HCT116 (cell line): ENCODE measurements at regions not wholly inside any gene's neighbourhood (a gene's known extent, or its start where the extent isn't known, plus 50 kb on each side); places are given as distances from the start of the nearest gene placed in this dataset.

Experiments used
- ATAC-seq: fragments of 200-7000 bp; cut with Tn5 transposase; 2 replicates; pipeline ENCODE4 v1.9.1; 2020; ENCODE audit warnings: mild to moderate bottlenecking, moderate library complexity
- BruUV-seq: library from RNA; stranded (reverse); fragments of 400-500 nt; replicated peaks from 2 replicates; lab custom pipeline; 2021; lab: Mats Ljungman, UMichigan
- CTCF ChIA-PET: fragments of 300-600 bp; sonication (Branson Sonifier 250); formaldehyde crosslinking; loops from one replicate; lab custom pipeline; 2021; ENCODE audit warnings: antibody characterized with exemption; lab: Charles Lee
- POLR2A ChIA-PET: fragments of 300-600, 350-600 bp; sonication (Branson Sonifier 250); formaldehyde crosslinking; loops from one replicate; lab custom pipeline; 2021; ENCODE audit warnings: antibody characterized with exemption; lab: Charles Lee
- RAD21 ChIA-PET, 2 experiments: fragments of 300-600 bp; sonication (Branson Sonifier 250); formaldehyde crosslinking; loops; one replicate each; lab custom pipeline; 2023; ENCODE audit warnings: low total read pairs in 2 of 2; ENCODE audit not compliant: uncharacterized antibody in 2 of 2, unreplicated experiment in 2 of 2, low non-redundant PET in 1 of 2; lab: Charles Lee
- DNase-seq: peaks from one replicate; pipeline ENCODE4 v3.0.0-alpha.2; 2010; ENCODE audit warnings: low read depth, low spot score
- H2AFZ ChIP-seq: fragments of 200-600 bp; shearing (Covaris generic), sonication (generic); 2 replicates; pipeline ENCODE4 v1.6.1; 2017; ENCODE audit warnings: low read depth, mixed run types, mixed read lengths, antibody characterized with exemption, low read length; ENCODE audit not compliant: poor library complexity, severe bottlenecking
- H3K27ac ChIP-seq: 2 replicates; pipeline ENCODE4 v1.5.1; 2012; ENCODE audit warnings: low read depth, low read length
- H3K27me3 ChIP-seq: fragments of 200-600 bp; sonication (generic); 2 replicates; pipeline ENCODE4 v1.6.1; 2016; ENCODE audit warnings: mixed run types, low read length, mixed read lengths; ENCODE audit not compliant: insufficient read depth
- H3K36me3 ChIP-seq, 2 experiments: fragments of 200-500 bp in 1 of 2; fragments of 200-600 bp in 1 of 2; sonication (Bioruptor generic) in 1 of 2; sonication (generic) in 1 of 2; 2 replicates each; pipeline versions ENCODE4 v1.5.1 to v1.6.1; 2014 to 2016; ENCODE audit warnings: low read length in 2 of 2, inconsistent platforms in 1 of 2, mixed read lengths in 1 of 2, mixed run types in 1 of 2; ENCODE audit not compliant: insufficient read depth in 2 of 2, control insufficient read depth in 1 of 2
- H3K4me1 ChIP-seq, 2 experiments: fragments of 200-600 bp in 1 of 2; sonication (generic) in 1 of 2; 2 replicates each; pipeline versions ENCODE4 v1.5.1 to v1.6.1; 2012 to 2017; ENCODE audit warnings: low read length in 2 of 2, inconsistent platforms in 1 of 2, mild to moderate bottlenecking in 1 of 2, mixed read lengths in 1 of 2, mixed run types in 1 of 2, moderate library complexity in 1 of 2; ENCODE audit not compliant: insufficient read depth in 2 of 2, control insufficient read depth in 1 of 2
- H3K4me2 ChIP-seq: fragments of 200-600 bp; sonication (generic); 2 replicates; pipeline ENCODE4 v1.6.1; 2017; ENCODE audit warnings: mixed run types, low read length, mixed read lengths
- H3K4me3 ChIP-seq, 2 experiments: fragments of 200-600 bp in 1 of 2; sonication (generic) in 1 of 2; replicated peaks in 1 of 2; 2 replicates each; pipeline ENCODE4 v1.5.1; 2011 to 2016; ENCODE audit warnings: low read length in 2 of 2, control low read depth in 1 of 2, low read depth in 1 of 2, mild to moderate bottlenecking in 1 of 2, mixed read lengths in 1 of 2, mixed run types in 1 of 2
- H3K79me2 ChIP-seq: fragments of 200-600 bp; sonication (generic); 2 replicates; pipeline ENCODE4 v1.6.1; 2017; ENCODE audit warnings: mild to moderate bottlenecking, mixed run types, low read length, moderate library complexity, mixed read lengths; ENCODE audit not compliant: insufficient read depth
- H3K9ac ChIP-seq: fragments of 200-600 bp; sonication (generic); 2 replicates; pipeline ENCODE4 v1.6.1; 2016; ENCODE audit warnings: low read length, mixed read lengths
- H3K9me2 ChIP-seq: fragments of 200-600 bp; sonication (generic), shearing (Covaris generic); 2 replicates; pipeline ENCODE4 v1.6.1; 2017; ENCODE audit warnings: mixed run types, mild to moderate bottlenecking, moderate library complexity; ENCODE audit not compliant: insufficient read depth
- H3K9me3 ChIP-seq, 2 experiments: fragments of 200-500 bp in 1 of 2; fragments of 200-600 bp in 1 of 2; sonication (Bioruptor generic) in 1 of 2; sonication (generic) in 1 of 2; 2 replicates each; pipeline ENCODE4 v1.6.1; 2014 to 2017; ENCODE audit warnings: low read length in 2 of 2, mixed read lengths in 2 of 2, inconsistent platforms in 1 of 2, low read depth in 1 of 2, mild to moderate bottlenecking in 1 of 2, mixed run types in 1 of 2, moderate library complexity in 1 of 2; ENCODE audit not compliant: control insufficient read depth in 1 of 2, insufficient read depth in 1 of 2
- H4K20me1 ChIP-seq: fragments of 200-600 bp; sonication (generic), shearing (Covaris generic); 2 replicates; pipeline ENCODE4 v1.6.1; 2017; ENCODE audit warnings: mixed run types, mild to moderate bottlenecking, moderate library complexity; ENCODE audit not compliant: insufficient read depth
- CEBPB ChIP-seq: IDR thresholded peaks from 2 replicates; pipeline ENCODE4 v1.6.1; 2012; ENCODE audit warnings: low read depth
- EGR1 ChIP-seq: IDR thresholded peaks from 2 replicates; pipeline ENCODE4 v1.6.1; 2012; ENCODE audit warnings: low read depth
- EZH2 ChIP-seq: fragments of 200-600 bp; sonication (generic); IDR thresholded peaks from 2 replicates; pipeline ENCODE4 v1.6.1; 2017; ENCODE audit warnings: antibody characterized with exemption, mixed run types
- JUND ChIP-seq: IDR thresholded peaks from 2 replicates; pipeline ENCODE4 v1.6.1; 2012
- POLR2A ChIP-seq: IDR thresholded peaks from 2 replicates; pipeline ENCODE4 v1.7.0; 2011; ENCODE audit warnings: borderline replicate concordance; ENCODE audit not compliant: insufficient read depth, insufficient read length; ENCODE audit errors: extremely low read depth
- RAD21 ChIP-seq: IDR thresholded peaks from 2 replicates; pipeline ENCODE4 v1.6.1; 2012; ENCODE audit warnings: low read depth, mild to moderate bottlenecking
- SIN3A ChIP-seq: IDR thresholded peaks from 2 replicates; pipeline ENCODE4 v1.6.1; 2012; ENCODE audit warnings: low read depth
- intact Hi-C: fragments of 100-400 bp; cut with micrococcal nuclease; formaldehyde crosslinking; loops from 2 replicates; pipeline ENCODE4 v1.10.0; 2022
- TF ChIP-seq, protein P1 (sequence below): IDR thresholded peaks from 2 replicates; pipeline ENCODE4 v1.6.1; 2012
- TF ChIP-seq, protein P2 (sequence below), 3 experiments: fragments of 200-600 bp in 1 of 3; sonication (generic) in 1 of 3; IDR thresholded peaks in 2 of 3; conservative IDR thresholded peaks in 1 of 3; 2 replicates each; pipeline ENCODE4 v1.5.1; 2012 to 2017; ENCODE audit warnings: low read depth in 2 of 3, low read length in 2 of 3, antibody characterized with exemption in 1 of 3, borderline replicate concordance in 1 of 3, control low read depth in 1 of 3, mild to moderate bottlenecking in 1 of 3, mixed read lengths in 1 of 3, mixed run types in 1 of 3, moderate library complexity in 1 of 3; ENCODE audit not compliant: insufficient read depth in 1 of 3

DNA sequence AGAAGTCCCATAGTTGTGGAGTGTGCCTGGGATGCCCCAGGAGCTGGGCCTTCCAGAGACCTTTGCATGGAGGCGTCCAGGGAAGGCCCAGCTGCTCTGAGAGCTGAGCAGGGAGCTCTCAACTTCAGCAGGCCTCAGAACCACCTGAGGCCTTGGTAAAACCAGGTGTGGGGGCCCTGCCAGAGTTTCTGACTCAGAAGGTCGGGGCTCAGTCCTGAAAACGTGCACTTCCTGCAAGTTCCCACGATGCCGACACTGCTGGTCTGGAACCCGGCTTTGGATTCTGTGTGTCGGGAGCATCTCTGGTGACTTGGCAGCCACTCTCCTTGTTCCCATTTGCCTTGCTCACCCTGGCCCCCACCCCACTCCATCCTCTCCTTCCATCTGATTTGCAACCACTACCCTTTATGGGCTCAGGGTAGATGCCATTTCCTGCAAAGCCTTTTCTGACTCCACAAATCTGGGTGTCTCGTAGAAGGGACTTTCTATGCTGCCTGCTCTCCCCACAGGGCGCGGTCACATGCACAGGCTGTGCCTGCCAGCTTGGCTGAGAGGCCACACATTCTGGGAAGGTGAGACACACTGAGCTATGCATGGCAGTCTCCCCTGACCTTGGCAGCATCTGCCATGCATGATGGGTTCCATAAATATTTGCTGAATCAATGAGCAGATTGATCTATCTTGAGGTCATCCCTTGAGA, 244.7 kb downstream of the COL4A1 start:
- H2AFZ ChIP-seq = no peak overlapping the region
- H3K36me3 ChIP-seq = no peaks in the 10 kb centered on the region
- no peak overlapping the region for H3K9ac ChIP-seq
- H3K9me2 ChIP-seq = no peaks in the 10 kb centered on the region
- H3K4me2 ChIP-seq = no peak overlapping the region
- no peak for TF ChIP-seq JUND
- TF ChIP-seq, protein P1, sequence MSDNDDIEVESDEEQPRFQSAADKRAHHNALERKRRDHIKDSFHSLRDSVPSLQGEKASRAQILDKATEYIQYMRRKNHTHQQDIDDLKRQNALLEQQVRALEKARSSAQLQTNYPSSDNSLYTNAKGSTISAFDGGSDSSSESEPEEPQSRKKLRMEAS = no peak
- TF ChIP-seq EZH2 = no peak
- TF ChIP-seq SIN3A = no peak
- no peak for TF ChIP-seq EGR1
- no peak for TF ChIP-seq RAD21
- no peak overlapping the region for H3K27ac ChIP-seq
- peaks cover 0 to 5% of the 10 kb centered on the region in 2 experiments; a peak in 1 of 4 replicates for H3K4me1 ChIP-seq
- intact Hi-C loops = no loop called here
- H3K9me3 ChIP-seq = no peaks in the 10 kb centered on the region
- H3K79me2 ChIP-seq = no peaks in the 10 kb centered on the region
- RAD21 ChIA-PET = no interaction called here
- no peaks in the 10 kb centered on the region for H4K20me1 ChIP-seq
- CTCF ChIA-PET = no interaction called here
- no peaks in the 10 kb centered on the region for H3K27me3 ChIP-seq
- DNase-seq (no peak), ATAC-seq (no peak; the same call in 1 of the 2 replicates)
- BruUV-seq = no TSS peak
- POLR2A ChIA-PET = no interaction called here
- H3K4me3 ChIP-seq = no peak overlapping the region

DNA sequence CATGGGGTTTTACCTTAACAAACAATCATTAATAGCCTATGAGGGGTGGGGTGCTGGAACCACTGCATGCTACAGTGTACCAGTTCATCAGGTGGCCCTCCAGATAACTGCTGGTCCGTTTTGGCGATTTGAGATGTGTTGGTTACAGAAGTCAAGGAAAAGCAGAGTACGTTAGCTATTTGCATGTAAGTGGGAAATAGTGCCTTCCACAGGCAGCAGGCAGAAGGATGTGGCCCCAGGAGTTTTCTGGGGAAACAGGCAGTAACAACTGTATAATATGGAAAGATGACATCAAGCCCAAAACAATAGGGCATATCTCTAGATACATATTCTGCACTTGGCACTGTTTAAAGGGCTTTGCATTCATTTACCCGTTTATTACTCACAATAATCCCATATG, 245.7 kb downstream of the COL4A1 start:
- CTCF ChIA-PET = no interaction called here

More for the DNA sequence above, 245.7 kb downstream of the COL4A1 start:
- Histone ChIP-seq H3K9me2 (no peaks in the 10 kb centered on the region), H4K20me1 (no peaks in the 10 kb centered on the region), H3K9ac (no peak overlapping the region), H3K79me2 (no peaks in the 10 kb centered on the region), H2AFZ (no peak overlapping the region), H3K27ac (no peak overlapping the region), H3K4me3 (no peak overlapping the region), H3K36me3 (no peaks in the 10 kb centered on the region), H3K9me3 (no peaks in the 10 kb centered on the region), H3K4me2 (no peak overlapping the region), H3K4me1 (peaks cover 0 to 5% of the 10 kb centered on the region in 2 experiments; a peak in 1 of 4 replicates), H3K27me3 (no peaks in the 10 kb centered on the region)
- intact Hi-C loops = no loop called here
- ChIA-PET RAD21 (no interaction called here), POLR2A (no interaction called here)
- TF ChIP-seq CEBPB (no peak), POLR2A (no peak)
- TF ChIP-seq, protein P2, sequence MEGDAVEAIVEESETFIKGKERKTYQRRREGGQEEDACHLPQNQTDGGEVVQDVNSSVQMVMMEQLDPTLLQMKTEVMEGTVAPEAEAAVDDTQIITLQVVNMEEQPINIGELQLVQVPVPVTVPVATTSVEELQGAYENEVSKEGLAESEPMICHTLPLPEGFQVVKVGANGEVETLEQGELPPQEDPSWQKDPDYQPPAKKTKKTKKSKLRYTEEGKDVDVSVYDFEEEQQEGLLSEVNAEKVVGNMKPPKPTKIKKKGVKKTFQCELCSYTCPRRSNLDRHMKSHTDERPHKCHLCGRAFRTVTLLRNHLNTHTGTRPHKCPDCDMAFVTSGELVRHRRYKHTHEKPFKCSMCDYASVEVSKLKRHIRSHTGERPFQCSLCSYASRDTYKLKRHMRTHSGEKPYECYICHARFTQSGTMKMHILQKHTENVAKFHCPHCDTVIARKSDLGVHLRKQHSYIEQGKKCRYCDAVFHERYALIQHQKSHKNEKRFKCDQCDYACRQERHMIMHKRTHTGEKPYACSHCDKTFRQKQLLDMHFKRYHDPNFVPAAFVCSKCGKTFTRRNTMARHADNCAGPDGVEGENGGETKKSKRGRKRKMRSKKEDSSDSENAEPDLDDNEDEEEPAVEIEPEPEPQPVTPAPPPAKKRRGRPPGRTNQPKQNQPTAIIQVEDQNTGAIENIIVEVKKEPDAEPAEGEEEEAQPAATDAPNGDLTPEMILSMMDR (IDR thresholded peaks at IDR 0.05 in 2 of 3, conservative IDR thresholded peaks at IDR 0.05 in 1 of 3; ENCODE audit: borderline replicate concordance in 1 of 3, insufficient read depth in 1 of 3, low read depth in 2 of 3, low read length in 2 of 3) = peak in 1 of 3 experiments; percentile 17; a peak in 1 of 6 replicates
- ATAC-seq (no peak), DNase-seq (no peak)
- BruUV-seq = no TSS peak
